ENCODE measurements at regions not wholly inside any gene's neighbourhood (a gene's known extent, or its start where the extent isn't known, plus 50 kb on each side); places are given as distances from the start of the nearest gene placed in this dataset.

DNA sequence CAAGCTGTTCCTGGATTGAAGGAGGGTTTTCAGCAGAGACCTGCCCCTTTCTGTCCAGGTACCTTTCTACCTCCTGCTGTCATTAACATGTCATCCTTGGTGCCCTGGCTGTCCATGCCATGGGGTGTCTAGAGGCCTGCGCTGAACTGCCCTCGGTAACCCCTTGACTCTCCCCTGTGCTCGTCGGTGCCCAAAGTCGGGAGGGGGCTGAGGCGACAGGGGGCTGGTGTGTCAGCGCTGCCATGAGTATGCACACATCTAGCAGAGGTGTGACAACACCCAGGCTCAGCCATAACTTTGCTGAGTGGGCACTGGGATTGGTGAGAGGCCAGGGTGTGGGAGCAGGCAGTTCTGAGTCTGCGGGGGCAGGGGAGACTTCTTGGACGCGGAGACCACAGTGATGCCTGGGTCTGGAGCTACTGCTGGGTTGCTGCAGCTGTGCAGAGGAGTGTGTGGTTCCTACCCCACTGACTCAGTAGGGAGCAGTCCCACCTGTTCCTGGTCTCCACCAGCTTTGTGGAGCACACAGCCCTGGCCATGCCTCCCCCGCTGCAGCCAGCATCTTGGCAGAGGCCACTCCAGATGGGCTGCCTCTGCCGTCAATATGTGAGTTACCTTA lies 376.2 kb upstream of the SEMA3C start:
- H2BK20ac ChIP-seq (ENCODE audit: low read length): no peak overlapping the region
- FAIRE-seq: no peak
- no peak overlapping the region for H3K4ac ChIP-seq (replicated peaks; ENCODE audit: insufficient read length, low read depth, low read length)
- no peak overlapping the region for H3K27ac ChIP-seq (ENCODE audit: low read depth, low read length)
- no peak for DNase-seq (ENCODE audit: low read depth in 1 of 2, low spot score in 2 of 2)
- H2BK5ac ChIP-seq (ENCODE audit: low read depth, low read length): no peak overlapping the region
- H2BK15ac ChIP-seq (ENCODE audit: low read length): no peak overlapping the region
- no peak overlapping the region for H4K5ac ChIP-seq (ENCODE audit: insufficient read length, low read depth, low read length)
- CTCF ChIA-PET (ENCODE audit: partially characterized antibody): interaction anchor here (1.0 kb wide), 1 partner anchor 607 kb away, joined by 3 read pairs; no protein-coding TSS in a partner anchor
- TF ChIP-seq EP300 (IDR thresholded peaks at IDR 0.05; ENCODE audit: borderline replicate concordance in 1 of 2, low read depth in 2 of 2, low read length in 2 of 2) (no peak), CBX5 (IDR thresholded peaks at IDR 0.05; ENCODE audit: low read depth, low read length) (no peak), CEBPB (IDR thresholded peaks at IDR 0.05; ENCODE audit: low read depth, low read length) (no peak), RNF2 (IDR thresholded peaks at IDR 0.05; ENCODE audit: borderline replicate concordance, low read depth, low read length, missing control alignments, poor library complexity, severe bottlenecking) (no peak), POLR2AphosphoS5 (IDR thresholded peaks at IDR 0.05; ENCODE audit: low read depth, low read length) (no peak), CHD2 (IDR thresholded peaks at IDR 0.05; ENCODE audit: low read length) (no peak), NANOG (IDR thresholded peaks at IDR 0.05; ENCODE audit: insufficient read depth, low read depth, low read length, poor library complexity, severe bottlenecking) (no peak), SIX5 (IDR thresholded peaks at IDR 0.05; ENCODE audit: low read depth, low read length) (no peak), KDM5A (IDR thresholded peaks at IDR 0.05; ENCODE audit: low read length) (no peak)
- H3K27me3 ChIP-seq (replicated peaks in 1 of 4; ENCODE audit: control insufficient read depth in 3 of 4, extremely low read depth in 1 of 4, insufficient read depth in 3 of 4, low read length in 3 of 4): no peaks in the 10 kb centered on the region
- no peak overlapping the region for H3K56ac ChIP-seq (replicated peaks; ENCODE audit: insufficient read length, low read depth, low read length)
- peak overlapping the region; percentile 68; the same call in 1 of the 2 replicates for H4K8ac ChIP-seq (ENCODE audit: extremely low read depth, insufficient read depth, low read length)
- no peak overlapping the region for H3K14ac ChIP-seq (ENCODE audit: insufficient read length)
- no peak overlapping the region for H2AFZ ChIP-seq (ENCODE audit: low read length)
- H4K91ac ChIP-seq (replicated peaks; ENCODE audit: insufficient read length, low read length): no peak overlapping the region
- POLR2A ChIA-PET (ENCODE audit: partially characterized antibody): no interaction called here
- H3K9ac ChIP-seq (replicated peaks in 1 of 4; ENCODE audit: extremely low read depth in 1 of 4, low read depth in 3 of 4, low read length in 3 of 4): no peak overlapping the region
- H3K79me2 ChIP-seq (ENCODE audit: control insufficient read depth in 1 of 2, insufficient read depth in 2 of 2, low read length in 2 of 2): no peaks in the 10 kb centered on the region
- no peak overlapping the region for H2BK120ac ChIP-seq (replicated peaks; ENCODE audit: low read depth, low read length)
- no peak overlapping the region for H3K18ac ChIP-seq (ENCODE audit: extremely low read depth, low read length)
- no peaks in the 10 kb centered on the region for H3K4me1 ChIP-seq (replicated peaks in 1 of 4; ENCODE audit: control insufficient read depth in 3 of 4, insufficient read depth in 4 of 4, low read length in 3 of 4)
- H2BK12ac ChIP-seq (ENCODE audit: low read depth, low read length): no peak overlapping the region
- H4K20me1 ChIP-seq (replicated peaks in 1 of 2; ENCODE audit: control insufficient read depth in 1 of 2, insufficient read depth in 2 of 2, low read length in 2 of 2): no peaks in the 10 kb centered on the region
- no peak overlapping the region for H3K23ac ChIP-seq (ENCODE audit: insufficient read length)
- no peaks in the 10 kb centered on the region for H3K23me2 ChIP-seq (ENCODE audit: low read depth, low read length)
- no peak overlapping the region for H3K4me3 ChIP-seq (ENCODE audit: extremely low read depth in 1 of 4, insufficient read depth in 2 of 4, low read depth in 3 of 4, low read length in 4 of 4)
- H3K79me1 ChIP-seq (ENCODE audit: low read depth, low read length): no peaks in the 10 kb centered on the region
- no peak overlapping the region for H3K4me2 ChIP-seq (ENCODE audit: insufficient read depth in 1 of 2, low read depth in 2 of 2, low read length in 2 of 2)
- H2AK5ac ChIP-seq (ENCODE audit: low read depth, low read length): no peak overlapping the region
- 93% methylated on average over 11 of the region's 12 CpGs; no CpG with 5 or more reads in 1 of the 2 experiments for WGBS, 2 experiments (ENCODE audit: extremely low coverage in 1 of 2, insufficient coverage in 1 of 2, insufficient read length in 1 of 2, insufficient replicate concordance in 2 of 2, low coverage in 1 of 2, low lambda C conversion rate in 2 of 2, missing lambda C conversion rate in 1 of 2)
- H3K9me3 ChIP-seq (ENCODE audit: insufficient read depth in 2 of 2, low read depth in 1 of 2, low read length in 1 of 2): no peaks in the 10 kb centered on the region
- no peaks in the 10 kb centered on the region for H3K36me3 ChIP-seq (ENCODE audit: control insufficient read depth in 2 of 4, insufficient read depth in 4 of 4, low read length in 3 of 4)
